Embryonic facial prominence (tissue), 1 donor: ENCODE measurements at regions not wholly inside any gene's neighbourhood (a gene's known extent, or its start where the extent isn't known, plus 50 kb on each side); places are given as distances from the start of the nearest gene placed in this dataset.
"Not testable (repeated sequence)": the region's sequence is repeated elsewhere in the genome, so short reads cannot be mapped to it uniquely, and the experiment has no call there.

ENCODE experiments used
- DNase-seq: peaks from one replicate; pipeline ENCODE4 v3.0.0-alpha.2; 2016; ENCODE audit errors: extremely low spot score

- DNase-seq = no peak
Observed at GRCh38 chrX:140163371-140164159, 198.2 kb upstream of the CXorf66 start.

DNA sequence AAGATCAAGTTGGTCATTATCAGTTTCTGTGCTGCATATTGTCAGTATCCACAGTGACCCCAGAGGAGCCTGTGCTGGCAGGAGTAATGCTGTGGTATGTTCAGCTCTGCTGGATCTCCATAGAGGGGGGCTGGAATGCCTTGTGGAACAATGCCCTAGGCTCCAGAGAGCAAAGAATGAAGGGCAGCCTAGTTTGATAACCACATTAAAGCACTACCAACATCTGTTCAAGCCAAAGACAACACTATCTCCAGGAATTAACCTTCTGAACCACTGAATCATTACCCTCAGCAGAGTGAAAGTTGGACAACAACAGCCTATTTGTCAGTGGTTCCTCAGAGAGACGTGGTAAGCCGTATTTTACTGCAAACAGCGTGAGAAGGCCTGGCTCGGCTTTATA lies 192.3 kb upstream of the CXorf66 start:
- DNase-seq = no peak

DNA sequence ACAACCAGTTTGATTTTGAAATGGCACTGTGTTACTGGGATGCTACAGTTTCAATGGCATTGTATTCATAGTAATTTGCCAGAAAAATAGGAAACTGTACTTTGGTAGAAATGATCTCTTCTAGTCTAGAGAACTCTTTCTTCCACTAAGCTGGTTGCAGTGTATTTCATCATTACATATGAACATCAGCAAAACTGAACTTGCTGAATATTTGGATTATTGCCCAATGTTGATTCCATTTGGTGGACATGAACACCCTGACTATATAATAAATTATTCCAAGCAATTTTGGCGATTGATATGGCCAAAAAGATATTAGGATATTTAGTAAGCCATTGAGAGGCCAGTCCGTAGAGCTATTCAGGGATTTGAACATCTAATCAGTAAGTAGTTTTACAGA lies 191.8 kb upstream of the CXorf66 start:
- no peak for DNase-seq

- no peak for DNase-seq
Observed at GRCh38 chrX:140151316-140151715, 186.0 kb upstream of the CXorf66 start.

- no peak for DNase-seq
Observed at GRCh38 chrX:140149761-140150160, 184.4 kb upstream of the CXorf66 start.

DNA sequence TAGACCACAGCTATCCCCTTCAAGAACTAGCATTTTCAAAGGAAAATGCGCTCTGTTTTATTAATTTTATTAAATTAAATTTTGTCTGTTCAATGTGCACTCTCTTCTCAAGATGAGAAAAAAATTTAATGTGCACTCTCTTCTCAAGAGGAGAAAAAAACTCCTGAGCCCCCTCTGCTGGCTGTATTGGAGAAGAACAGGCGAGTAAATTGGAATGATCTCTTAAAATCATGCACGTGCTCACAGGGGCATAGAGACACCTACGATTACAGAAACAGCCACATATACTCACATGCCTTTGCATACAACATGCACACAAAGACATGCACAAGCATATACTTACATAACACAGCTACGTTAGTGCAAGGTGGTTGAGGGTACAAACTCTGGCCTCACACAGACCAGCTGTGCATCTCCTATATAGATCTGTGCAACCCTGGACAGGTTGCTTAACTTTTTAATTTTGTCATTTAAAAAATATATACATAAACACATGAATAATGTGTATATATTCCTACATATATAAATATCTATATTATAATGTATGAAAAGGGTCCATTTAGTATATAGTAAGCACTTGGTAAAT lies 176.2 kb upstream of the CXorf66 start:
- DNase-seq = no peak

DNA sequence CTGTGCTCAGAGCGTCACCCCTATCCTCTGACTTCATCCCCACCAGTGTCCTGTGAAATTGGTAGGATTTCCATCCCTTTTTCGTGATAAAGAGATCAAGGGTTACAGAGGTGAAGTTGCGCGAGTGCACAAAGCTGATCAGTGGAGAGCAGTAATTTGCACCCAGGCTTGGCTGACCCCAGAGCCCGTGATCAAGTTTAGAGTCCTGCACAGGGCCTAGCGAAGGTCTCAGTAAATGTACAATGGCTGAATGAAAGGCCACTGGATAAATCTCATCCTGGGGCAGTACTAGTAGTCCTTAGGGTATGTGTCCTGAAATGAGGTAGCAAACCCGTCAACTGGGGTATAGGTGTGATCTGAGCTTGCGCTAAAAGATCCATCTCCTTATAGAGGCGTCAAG lies 173.2 kb upstream of the CXorf66 start:
- DNase-seq = not testable (repeated sequence)

DNA sequence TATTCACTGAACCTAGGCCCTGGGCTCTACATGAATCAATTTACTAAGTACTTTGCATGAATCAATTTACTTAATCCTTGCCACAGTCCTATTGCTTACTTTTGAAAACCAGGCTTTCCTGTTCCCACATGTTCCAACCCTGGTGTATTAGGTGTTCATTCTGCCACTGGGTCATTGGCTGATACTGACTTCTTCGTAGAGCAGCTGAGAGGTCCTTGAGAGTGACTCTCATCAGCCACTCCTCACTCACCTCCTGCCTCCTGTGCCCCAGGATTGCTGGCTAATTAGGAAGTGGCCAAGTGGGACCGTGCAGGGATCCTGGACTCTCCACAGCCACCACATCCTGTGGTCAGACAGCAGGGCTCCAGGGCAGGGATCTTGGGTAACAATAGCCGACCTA lies 172.7 kb upstream of the CXorf66 start:
- DNase-seq = not testable (repeated sequence)

- no peak for DNase-seq
Observed at GRCh38 chrX:140132937-140133336, 167.6 kb upstream of the CXorf66 start.

- DNase-seq = no peak
Observed at GRCh38 chrX:140123446-140123845, 158.1 kb upstream of the CXorf66 start.

DNA sequence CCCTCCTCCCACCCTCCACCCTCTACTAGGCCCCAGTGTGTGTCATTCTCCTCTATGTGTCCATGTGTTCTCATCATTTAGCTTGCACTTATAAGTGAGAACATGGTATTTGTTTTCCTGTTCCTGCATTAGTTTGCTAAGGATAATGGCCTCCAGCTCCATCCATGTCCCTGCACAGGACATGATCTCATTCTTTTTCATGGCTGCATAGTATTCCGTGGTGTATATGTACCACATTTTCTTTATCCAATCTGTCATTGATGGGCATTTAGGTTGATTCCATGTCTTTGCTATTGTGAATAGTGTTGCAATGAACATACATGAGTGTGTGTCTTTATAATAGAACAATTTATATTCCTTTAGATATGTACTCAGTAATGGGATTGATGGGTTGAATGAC lies 148.7 kb upstream of the CXorf66 start:
- DNase-seq = not testable (repeated sequence)

DNA sequence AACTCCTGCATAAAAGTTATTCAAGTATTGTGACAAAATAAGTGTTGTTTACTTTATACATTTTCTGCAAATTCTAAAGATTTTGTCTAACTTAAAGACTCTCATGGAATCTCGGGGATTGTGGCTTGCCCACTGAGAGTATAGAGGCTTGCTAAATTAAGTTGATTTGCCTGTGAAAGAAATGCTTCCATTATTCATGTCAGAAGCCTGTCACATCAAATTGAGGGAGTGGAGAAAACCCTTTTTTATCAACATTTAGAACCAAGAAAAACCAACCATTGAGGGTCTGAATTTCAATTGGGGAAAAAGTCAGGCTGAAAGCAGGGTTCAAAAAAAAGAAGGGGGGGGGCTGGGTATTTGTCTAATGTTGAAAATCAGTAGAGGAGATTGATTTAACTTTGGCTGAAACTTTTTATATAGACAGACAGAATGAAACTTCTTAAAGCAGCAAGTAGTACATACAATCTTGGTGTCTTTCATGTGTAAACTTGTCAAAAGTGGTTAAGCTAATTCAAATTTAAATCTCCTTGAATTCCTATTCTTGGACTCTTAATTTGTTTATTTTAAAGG lies 144.8 kb upstream of the CXorf66 start:
- no peak for DNase-seq

- DNase-seq = no peak
Observed at GRCh38 chrX:140104760-140105159, 139.4 kb upstream of the CXorf66 start.

DNA sequence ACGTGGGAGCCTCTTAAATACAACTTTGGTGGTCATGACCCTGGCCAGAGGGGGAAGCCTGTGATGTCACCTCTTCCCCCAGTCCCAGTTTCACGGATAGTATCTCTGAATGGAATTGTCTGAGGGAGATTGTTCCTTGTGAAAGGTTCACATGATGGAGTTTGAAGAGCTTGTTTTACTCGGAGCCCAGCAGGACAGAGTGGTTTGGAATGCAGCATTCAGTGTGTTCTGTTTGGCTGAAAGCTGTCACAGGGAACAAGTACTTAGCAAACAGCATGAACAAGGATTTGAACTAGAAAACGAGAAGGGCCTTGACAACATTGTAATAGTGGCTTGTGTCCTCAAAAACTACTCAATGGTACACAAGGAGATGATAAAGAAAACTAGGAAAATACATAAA lies 133.9 kb upstream of the CXorf66 start:
- no peak for DNase-seq

DNA sequence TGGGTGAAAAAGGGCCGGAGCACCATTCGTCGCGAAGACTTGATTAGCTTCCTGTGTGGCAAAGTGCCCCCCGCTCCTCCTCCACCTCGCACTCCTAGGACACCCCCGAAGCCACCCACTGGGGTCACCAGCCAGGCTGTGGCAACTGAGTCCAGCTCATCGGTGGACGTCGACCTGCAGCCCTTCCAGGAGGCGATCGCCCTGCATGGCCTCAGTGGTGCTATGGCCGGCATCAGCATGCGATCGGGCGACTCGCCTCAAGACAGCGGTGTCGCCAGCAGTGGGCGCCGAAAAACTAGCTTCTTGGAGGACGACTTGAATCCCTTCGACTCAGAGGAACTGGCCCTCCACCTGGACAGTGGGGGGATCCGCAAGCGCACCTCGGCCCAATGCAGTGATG lies 126.8 kb upstream of the CXorf66 start:
- DNase-seq = no peak

GRCh38 chrX:140091125-140091886 lies 126.0 kb upstream of the CXorf66 start:
- no peak for DNase-seq

- no peak for DNase-seq
Observed at GRCh38 chrX:140090800-140091124, 125.4 kb upstream of the CXorf66 start.

DNA sequence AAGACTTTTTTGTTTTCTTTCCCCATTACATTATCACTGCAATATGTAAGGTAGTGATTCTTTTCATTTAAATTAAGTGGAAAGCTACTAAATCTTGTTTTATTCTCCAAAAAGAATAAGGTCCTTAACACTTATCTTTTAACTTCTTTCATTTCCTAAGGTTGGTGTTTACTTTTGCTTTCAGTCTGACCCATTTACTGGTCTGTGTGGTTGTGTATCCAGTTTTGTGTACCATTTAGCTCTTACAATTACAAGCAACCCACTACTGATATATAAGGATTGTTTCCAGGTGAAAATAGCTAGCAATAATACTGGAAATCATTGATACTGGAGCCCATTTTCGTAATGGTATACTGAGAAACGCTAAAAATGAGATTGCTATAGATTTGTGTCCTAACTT lies 123.1 kb upstream of the CXorf66 start:
- DNase-seq = no peak

GRCh38 chrX:140087875-140088274 lies 122.6 kb upstream of the CXorf66 start:
- no peak for DNase-seq

GRCh38 chrX:140086691-140087090 lies 121.4 kb upstream of the CXorf66 start:
- no peak for DNase-seq

GRCh38 chrX:140074851-140075250 lies 109.5 kb upstream of the CXorf66 start:
- not testable (repeated sequence) for DNase-seq

GRCh38 chrX:140071037-140071436 lies 105.7 kb upstream of the CXorf66 start:
- no peak for DNase-seq
